Esophagus (tissue), 2 donors: ENCODE measurements at regions not wholly inside any gene's neighbourhood (a gene's known extent, or its start where the extent isn't known, plus 50 kb on each side); places are given as distances from the start of the nearest gene placed in this dataset.

Experiments used
- H3K27ac ChIP-seq, 2 donors: one replicate each; pipeline ENCODE4 v1.5.1; 2013; ENCODE audit warnings: low read depth in 2 of 2, mild to moderate bottlenecking in 2 of 2, inconsistent platforms in 1 of 2, low read length in 1 of 2, moderate library complexity in 1 of 2
- H3K27me3 ChIP-seq, 2 donors: one replicate each; pipeline ENCODE4 v1.6.1; 2013; ENCODE audit warnings: low read length in 2 of 2, control low read depth in 1 of 2, mild to moderate bottlenecking in 1 of 2; ENCODE audit not compliant: insufficient read depth in 2 of 2, control insufficient read depth in 1 of 2
- H3K36me3 ChIP-seq, 2 donors: one replicate each; pipeline ENCODE4 v1.6.1; 2013; ENCODE audit warnings: low read length in 1 of 2; ENCODE audit not compliant: control insufficient read depth in 2 of 2, insufficient read depth in 2 of 2
- H3K4me1 ChIP-seq, 2 donors: one replicate each; pipeline ENCODE4 v1.6.1; 2013; ENCODE audit warnings: low read length in 1 of 2; ENCODE audit not compliant: control insufficient read depth in 2 of 2, insufficient read depth in 2 of 2
- H3K4me3 ChIP-seq, 2 donors: one replicate each; pipeline ENCODE4 v1.5.1; 2013; ENCODE audit warnings: low read length in 2 of 2, mild to moderate bottlenecking in 2 of 2, low read depth in 1 of 2, moderate library complexity in 1 of 2
- H3K9me3 ChIP-seq, 2 donors: one replicate each; pipeline ENCODE4 v1.6.1; 2013; ENCODE audit warnings: mild to moderate bottlenecking in 2 of 2, low read depth in 1 of 2, low read length in 1 of 2, moderate library complexity in 1 of 2; ENCODE audit not compliant: control insufficient read depth in 2 of 2, insufficient read depth in 1 of 2
- WGBS, 2 donors: extraction: QIAGEN DNeasy Blood & Tissue Kit; methylation state at CpG; one replicate each; pipeline ENCODE4 v1.1.7; 2013; 5-methylcytosine and 5-hydroxymethylcytosine counted together
- donor health status: healthy with polysubstance abuse.
- donor health status: Bipolar disorder and iron deficiency.

GRCh38 chr20:60931696-60932095 is 320.4 kb upstream of the CDH4 start:
- peaks cover 0 to 6% of the 10 kb centered on the region in 2 donors for H3K9me3 ChIP-seq
- no peak overlapping the region for H3K4me3 ChIP-seq
- no peaks in the 10 kb centered on the region for H3K27me3 ChIP-seq
- H3K36me3 ChIP-seq = no peaks in the 10 kb centered on the region
- H3K4me1 ChIP-seq = no peaks in the 10 kb centered on the region
- WGBS, 2 donors = 26 to 37% methylated on average over 4 of the region's 4 CpGs
- H3K27ac ChIP-seq = no peak overlapping the region

DNA sequence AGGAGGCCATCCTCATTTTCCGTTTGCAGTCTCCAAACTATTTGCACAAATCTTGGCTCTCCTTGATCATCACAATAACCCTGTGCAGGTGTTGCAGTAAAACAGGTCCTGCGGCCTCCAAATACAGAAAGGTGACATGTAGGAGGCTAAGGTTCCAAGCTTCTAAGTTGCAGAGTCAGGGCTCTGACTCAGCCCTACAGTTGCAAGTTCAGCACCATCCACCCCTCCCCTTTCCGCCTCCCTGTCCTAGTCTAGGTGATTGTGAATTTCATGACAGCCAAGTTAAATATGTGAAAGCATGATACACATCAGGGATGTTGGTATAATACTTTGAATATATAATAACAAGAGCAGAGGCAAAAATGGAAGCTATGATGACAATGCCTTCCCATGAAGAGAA is 317.3 kb upstream of the CDH4 start:
- H3K27ac ChIP-seq = peak overlapping the region in 1 of 2 donors; percentile 47
- H3K4me3 ChIP-seq = no peak overlapping the region
- H3K27me3 ChIP-seq = no peaks in the 10 kb centered on the region
- H3K4me1 ChIP-seq = peaks cover 0 to 3% of the 10 kb centered on the region in 2 donors
- 66 to 69% methylated on average over 3 of the region's 3 CpGs for WGBS, 2 donors
- H3K36me3 ChIP-seq = no peaks in the 10 kb centered on the region
- H3K9me3 ChIP-seq = peaks cover 2 to 9% of the 10 kb centered on the region in 2 donors

- no peak overlapping the region for H3K4me3 ChIP-seq
- no peak overlapping the region for H3K27ac ChIP-seq
- WGBS, 2 donors = 76 to 79% methylated on average over 8 of the region's 8 CpGs
These were observed 316.1 kb upstream of the CDH4 start for GRCh38 chr20:60935971-60936370.

DNA sequence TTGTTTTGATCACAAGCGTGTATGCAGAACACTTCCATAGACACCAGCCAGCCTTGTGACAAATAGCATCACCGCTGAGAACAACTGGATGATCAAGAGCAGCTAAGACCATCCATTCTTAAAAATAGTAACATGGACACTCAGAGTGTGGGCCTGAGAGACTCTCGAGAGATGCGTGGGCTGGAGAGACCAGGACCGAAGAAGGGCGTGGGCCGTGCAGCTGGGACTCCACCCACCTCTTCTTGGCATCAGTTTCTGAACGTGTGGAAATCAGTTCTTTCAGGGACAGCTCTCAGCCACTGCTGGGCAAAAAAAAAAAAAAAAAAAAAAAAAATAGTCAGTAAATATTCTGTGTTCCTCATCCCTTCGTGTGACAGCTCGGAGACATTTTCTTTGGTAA is 314.5 kb upstream of the CDH4 start:
- Histone ChIP-seq H3K36me3 (no peaks in the 10 kb centered on the region), H3K4me1 (peaks cover 0 to 3% of the 10 kb centered on the region in 2 donors), H3K9me3 (peaks cover 2 to 3% of the 10 kb centered on the region in 2 donors), H3K27ac (no peak overlapping the region), H3K27me3 (no peaks in the 10 kb centered on the region), H3K4me3 (no peak overlapping the region)
- 55 to 64% methylated on average over 10 of the region's 10 CpGs for WGBS, 2 donors

More at GRCh38 chr20:60935971-60936370, 316.1 kb upstream of the CDH4 start:
- H3K27me3 ChIP-seq = no peaks in the 10 kb centered on the region
- H3K36me3 ChIP-seq = no peaks in the 10 kb centered on the region
- H3K4me1 ChIP-seq = peaks cover 0 to 3% of the 10 kb centered on the region in 2 donors
- peaks cover 2 to 3% of the 10 kb centered on the region in 2 donors for H3K9me3 ChIP-seq

DNA sequence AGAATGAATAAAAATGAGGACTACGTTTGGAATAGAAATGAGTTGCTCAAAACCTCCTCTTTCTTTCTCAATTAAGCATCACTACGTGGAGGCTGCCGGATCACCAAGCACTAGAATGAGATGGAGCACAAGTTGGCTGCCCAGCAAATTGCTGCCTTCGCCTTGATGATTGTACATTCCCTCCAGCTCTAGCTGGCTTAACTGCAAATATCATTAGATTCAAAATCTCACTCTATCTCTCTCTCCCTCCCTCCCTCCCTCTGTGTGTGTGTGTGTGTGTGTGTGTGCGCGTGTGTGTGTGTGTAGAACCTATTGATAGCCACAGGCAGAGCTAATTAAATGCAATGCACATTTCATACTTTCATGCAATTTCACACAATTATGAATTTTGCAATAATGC is 310.7 kb upstream of the CDH4 start:
- Histone ChIP-seq H3K9me3 (peaks cover 3 to 10% of the 10 kb centered on the region in 2 donors), H3K36me3 (no peaks in the 10 kb centered on the region), H3K4me1 (peaks cover 0 to 3% of the 10 kb centered on the region in 2 donors), H3K27me3 (no peaks in the 10 kb centered on the region), H3K4me3 (no peak overlapping the region), H3K27ac (no peak overlapping the region)
- WGBS, 2 donors = 78 to 85% methylated on average over 6 of the region's 6 CpGs

GRCh38 chr20:60947819-60948218 is 304.2 kb upstream of the CDH4 start:
- Histone ChIP-seq H3K27ac (no peak overlapping the region), H3K36me3 (no peaks in the 10 kb centered on the region), H3K27me3 (no peaks in the 10 kb centered on the region), H3K4me1 (no peaks in the 10 kb centered on the region), H3K9me3 (peaks cover 0 to 19% of the 10 kb centered on the region in 2 donors), H3K4me3 (no peak overlapping the region)
- WGBS, 2 donors = 84 to 87% methylated on average over 7 of the region's 7 CpGs

DNA sequence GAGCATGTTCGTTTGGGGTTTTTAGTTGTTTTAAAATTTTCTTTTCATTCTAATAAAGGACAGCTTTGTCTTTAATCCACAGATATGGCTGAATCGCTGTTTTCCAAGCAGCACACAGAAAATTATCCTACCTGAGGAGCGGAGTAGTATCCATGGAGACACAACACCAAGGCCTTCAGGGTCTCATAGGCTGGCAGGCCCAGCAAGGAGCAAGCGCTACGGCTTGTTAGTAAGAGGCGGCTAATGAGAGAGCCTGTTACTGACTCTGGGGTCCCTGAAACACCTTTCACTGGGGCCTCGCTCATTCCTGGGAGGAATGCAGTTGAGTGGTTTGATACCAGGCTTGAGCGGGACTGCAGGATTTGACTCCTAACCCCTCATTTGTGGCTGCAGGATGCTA is 303.8 kb upstream of the CDH4 start:
- Histone ChIP-seq H3K27ac (no peak overlapping the region), H3K27me3 (no peaks in the 10 kb centered on the region), H3K9me3 (peaks cover 0 to 19% of the 10 kb centered on the region in 2 donors), H3K4me3 (no peak overlapping the region), H3K36me3 (no peaks in the 10 kb centered on the region), H3K4me1 (no peaks in the 10 kb centered on the region)
- WGBS, 2 donors = 87% methylated on average over 8 of the region's 8 CpGs

DNA sequence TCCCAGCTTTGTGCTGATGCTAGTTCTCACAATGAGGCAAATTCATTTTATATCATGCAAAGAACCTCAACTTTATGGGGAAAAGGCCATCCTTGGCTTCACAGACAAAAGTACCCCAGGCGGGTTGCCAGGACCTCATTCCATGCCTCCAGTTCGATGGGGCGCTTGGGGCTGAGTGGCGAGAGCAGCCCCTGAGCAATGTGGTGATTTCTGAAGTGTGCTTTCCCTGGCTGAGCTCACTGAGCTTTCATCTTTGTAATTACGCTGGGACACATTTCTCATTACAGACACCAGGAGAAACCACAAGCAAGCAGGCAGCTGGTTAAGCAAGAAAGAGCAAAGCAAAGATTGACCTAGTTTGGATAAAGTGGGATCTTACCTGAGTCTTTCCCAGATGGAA is 301.5 kb upstream of the CDH4 start:
- Histone ChIP-seq H3K4me3 (no peak overlapping the region), H3K36me3 (no peaks in the 10 kb centered on the region), H3K9me3 (peaks cover 0 to 15% of the 10 kb centered on the region in 2 donors), H3K27me3 (no peaks in the 10 kb centered on the region), H3K4me1 (no peaks in the 10 kb centered on the region), H3K27ac (no peak overlapping the region)
- WGBS, 2 donors = 73 to 76% methylated on average over 5 of the region's 5 CpGs

DNA sequence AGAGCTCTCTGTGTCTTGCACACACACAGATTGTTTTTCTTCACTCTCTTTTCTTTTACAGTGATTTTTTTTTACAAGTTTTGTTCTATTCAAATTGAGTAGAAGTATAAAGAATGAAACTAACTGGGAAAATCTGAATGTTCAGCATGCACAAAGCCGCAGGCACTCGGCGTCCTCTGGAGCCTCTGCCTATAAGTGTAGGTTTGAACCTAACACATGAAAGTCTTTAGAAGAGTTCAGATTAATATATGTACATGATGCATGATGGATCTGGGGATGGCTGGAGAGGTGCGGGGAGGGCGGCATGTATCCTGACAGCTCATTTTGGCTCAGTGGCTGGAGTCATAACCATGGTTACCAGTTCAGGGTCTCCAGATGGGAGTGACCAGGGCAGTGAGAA is 301.1 kb upstream of the CDH4 start:
- H3K9me3 ChIP-seq = peaks cover 0 to 11% of the 10 kb centered on the region in 2 donors
- H3K27ac ChIP-seq = no peak overlapping the region
- H3K36me3 ChIP-seq = no peaks in the 10 kb centered on the region
- H3K4me1 ChIP-seq = no peaks in the 10 kb centered on the region
- no peak overlapping the region for H3K4me3 ChIP-seq
- 89 to 90% methylated on average over 5 of the region's 5 CpGs for WGBS, 2 donors
- H3K27me3 ChIP-seq = no peaks in the 10 kb centered on the region

- H3K27ac ChIP-seq = no peak overlapping the region
- H3K4me1 ChIP-seq = no peaks in the 10 kb centered on the region
- WGBS, 2 donors = 83 to 85% methylated on average over 8 of the region's 8 CpGs
- H3K36me3 ChIP-seq = no peaks in the 10 kb centered on the region
- H3K4me3 ChIP-seq = no peak overlapping the region
- H3K27me3 ChIP-seq = no peaks in the 10 kb centered on the region
- peaks cover 0 to 7% of the 10 kb centered on the region in 2 donors for H3K9me3 ChIP-seq
These were observed 299.2 kb upstream of the CDH4 start for GRCh38 chr20:60952861-60953260.
